ENCODE measurements at regions not wholly inside any gene's neighbourhood (a gene's known extent, or its start where the extent isn't known, plus 50 kb on each side); places are given as distances from the start of the nearest gene placed in this dataset.

DNA sequence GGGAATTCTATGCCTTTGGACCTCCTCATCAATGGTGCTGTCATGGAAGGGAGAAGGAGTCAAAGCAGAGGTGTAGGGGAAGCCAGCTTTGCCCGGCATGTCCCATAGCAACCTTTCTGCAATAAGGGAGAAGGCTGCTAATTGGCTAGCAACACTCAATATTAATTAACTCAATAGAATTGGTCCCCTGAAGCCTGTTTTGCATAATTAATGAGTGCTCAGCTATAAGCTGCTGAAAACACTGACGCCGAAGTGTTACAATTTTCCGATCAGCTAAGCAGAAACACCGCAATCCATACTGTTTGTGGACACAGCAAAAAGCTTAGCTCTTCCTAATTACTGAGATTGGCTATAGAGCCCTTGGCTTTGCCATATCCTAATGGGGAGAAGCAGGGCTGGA is 245.0 kb downstream of the CSNK2A3 start:
- TF ChIP-seq, protein P1, sequence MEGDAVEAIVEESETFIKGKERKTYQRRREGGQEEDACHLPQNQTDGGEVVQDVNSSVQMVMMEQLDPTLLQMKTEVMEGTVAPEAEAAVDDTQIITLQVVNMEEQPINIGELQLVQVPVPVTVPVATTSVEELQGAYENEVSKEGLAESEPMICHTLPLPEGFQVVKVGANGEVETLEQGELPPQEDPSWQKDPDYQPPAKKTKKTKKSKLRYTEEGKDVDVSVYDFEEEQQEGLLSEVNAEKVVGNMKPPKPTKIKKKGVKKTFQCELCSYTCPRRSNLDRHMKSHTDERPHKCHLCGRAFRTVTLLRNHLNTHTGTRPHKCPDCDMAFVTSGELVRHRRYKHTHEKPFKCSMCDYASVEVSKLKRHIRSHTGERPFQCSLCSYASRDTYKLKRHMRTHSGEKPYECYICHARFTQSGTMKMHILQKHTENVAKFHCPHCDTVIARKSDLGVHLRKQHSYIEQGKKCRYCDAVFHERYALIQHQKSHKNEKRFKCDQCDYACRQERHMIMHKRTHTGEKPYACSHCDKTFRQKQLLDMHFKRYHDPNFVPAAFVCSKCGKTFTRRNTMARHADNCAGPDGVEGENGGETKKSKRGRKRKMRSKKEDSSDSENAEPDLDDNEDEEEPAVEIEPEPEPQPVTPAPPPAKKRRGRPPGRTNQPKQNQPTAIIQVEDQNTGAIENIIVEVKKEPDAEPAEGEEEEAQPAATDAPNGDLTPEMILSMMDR (IDR thresholded peaks at IDR 0.05) = no peak
- TF ChIP-seq, protein P2, sequence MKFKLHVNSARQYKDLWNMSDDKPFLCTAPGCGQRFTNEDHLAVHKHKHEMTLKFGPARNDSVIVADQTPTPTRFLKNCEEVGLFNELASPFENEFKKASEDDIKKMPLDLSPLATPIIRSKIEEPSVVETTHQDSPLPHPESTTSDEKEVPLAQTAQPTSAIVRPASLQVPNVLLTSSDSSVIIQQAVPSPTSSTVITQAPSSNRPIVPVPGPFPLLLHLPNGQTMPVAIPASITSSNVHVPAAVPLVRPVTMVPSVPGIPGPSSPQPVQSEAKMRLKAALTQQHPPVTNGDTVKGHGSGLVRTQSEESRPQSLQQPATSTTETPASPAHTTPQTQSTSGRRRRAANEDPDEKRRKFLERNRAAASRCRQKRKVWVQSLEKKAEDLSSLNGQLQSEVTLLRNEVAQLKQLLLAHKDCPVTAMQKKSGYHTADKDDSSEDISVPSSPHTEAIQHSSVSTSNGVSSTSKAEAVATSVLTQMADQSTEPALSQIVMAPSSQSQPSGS (CRISPR knock-in tag; IDR thresholded peaks at IDR 0.05; ENCODE audit: borderline replicate concordance, low read depth) = no peak
- TF ChIP-seq TEAD4 (CRISPR knock-in tag; IDR thresholded peaks at IDR 0.05) (no peak), FOXJ3 (CRISPR knock-in tag; IDR thresholded peaks at IDR 0.05; ENCODE audit: borderline replicate concordance) (no peak), SP1 (CRISPR knock-in tag; conservative IDR thresholded peaks at IDR 0.05) (no peak), IRF2 (CRISPR knock-in tag; IDR thresholded peaks at IDR 0.05; ENCODE audit: borderline replicate concordance, low read depth) (no peak), CREB1 (CRISPR knock-in tag; IDR thresholded peaks at IDR 0.05) (no peak)
- TF ChIP-seq, protein P3, sequence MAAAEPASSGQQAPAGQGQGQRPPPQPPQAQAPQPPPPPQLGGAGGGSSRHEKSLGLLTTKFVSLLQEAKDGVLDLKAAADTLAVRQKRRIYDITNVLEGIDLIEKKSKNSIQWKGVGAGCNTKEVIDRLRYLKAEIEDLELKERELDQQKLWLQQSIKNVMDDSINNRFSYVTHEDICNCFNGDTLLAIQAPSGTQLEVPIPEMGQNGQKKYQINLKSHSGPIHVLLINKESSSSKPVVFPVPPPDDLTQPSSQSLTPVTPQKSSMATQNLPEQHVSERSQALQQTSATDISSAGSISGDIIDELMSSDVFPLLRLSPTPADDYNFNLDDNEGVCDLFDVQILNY (CRISPR knock-in tag; IDR thresholded peaks at IDR 0.05) = no peak
- TF ChIP-seq, protein P4, sequence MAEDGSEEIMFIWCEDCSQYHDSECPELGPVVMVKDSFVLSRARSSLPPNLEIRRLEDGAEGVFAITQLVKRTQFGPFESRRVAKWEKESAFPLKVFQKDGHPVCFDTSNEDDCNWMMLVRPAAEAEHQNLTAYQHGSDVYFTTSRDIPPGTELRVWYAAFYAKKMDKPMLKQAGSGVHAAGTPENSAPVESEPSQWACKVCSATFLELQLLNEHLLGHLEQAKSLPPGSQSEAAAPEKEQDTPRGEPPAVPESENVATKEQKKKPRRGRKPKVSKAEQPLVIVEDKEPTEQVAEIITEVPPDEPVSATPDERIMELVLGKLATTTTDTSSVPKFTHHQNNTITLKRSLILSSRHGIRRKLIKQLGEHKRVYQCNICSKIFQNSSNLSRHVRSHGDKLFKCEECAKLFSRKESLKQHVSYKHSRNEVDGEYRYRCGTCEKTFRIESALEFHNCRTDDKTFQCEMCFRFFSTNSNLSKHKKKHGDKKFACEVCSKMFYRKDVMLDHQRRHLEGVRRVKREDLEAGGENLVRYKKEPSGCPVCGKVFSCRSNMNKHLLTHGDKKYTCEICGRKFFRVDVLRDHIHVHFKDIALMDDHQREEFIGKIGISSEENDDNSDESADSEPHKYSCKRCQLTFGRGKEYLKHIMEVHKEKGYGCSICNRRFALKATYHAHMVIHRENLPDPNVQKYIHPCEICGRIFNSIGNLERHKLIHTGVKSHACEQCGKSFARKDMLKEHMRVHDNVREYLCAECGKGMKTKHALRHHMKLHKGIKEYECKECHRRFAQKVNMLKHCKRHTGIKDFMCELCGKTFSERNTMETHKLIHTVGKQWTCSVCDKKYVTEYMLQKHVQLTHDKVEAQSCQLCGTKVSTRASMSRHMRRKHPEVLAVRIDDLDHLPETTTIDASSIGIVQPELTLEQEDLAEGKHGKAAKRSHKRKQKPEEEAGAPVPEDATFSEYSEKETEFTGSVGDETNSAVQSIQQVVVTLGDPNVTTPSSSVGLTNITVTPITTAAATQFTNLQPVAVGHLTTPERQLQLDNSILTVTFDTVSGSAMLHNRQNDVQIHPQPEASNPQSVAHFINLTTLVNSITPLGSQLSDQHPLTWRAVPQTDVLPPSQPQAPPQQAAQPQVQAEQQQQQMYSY (CRISPR knock-in tag; IDR thresholded peaks at IDR 0.05) = no peak
